HG02571 (cell line): ENCODE measurements at regions not wholly inside any gene's neighbourhood (a gene's known extent, or its start where the extent isn't known, plus 50 kb on each side); places are given as distances from the start of the nearest gene placed in this dataset.

Experiments
- ATAC-seq: cut with Tn5 transposase; IDR thresholded peaks from one replicate; pipeline ENCODE4 v1.9.1; 2021; ENCODE audit warnings: mild to moderate bottlenecking, moderate library complexity; ENCODE audit not compliant: unreplicated experiment

DNA sequence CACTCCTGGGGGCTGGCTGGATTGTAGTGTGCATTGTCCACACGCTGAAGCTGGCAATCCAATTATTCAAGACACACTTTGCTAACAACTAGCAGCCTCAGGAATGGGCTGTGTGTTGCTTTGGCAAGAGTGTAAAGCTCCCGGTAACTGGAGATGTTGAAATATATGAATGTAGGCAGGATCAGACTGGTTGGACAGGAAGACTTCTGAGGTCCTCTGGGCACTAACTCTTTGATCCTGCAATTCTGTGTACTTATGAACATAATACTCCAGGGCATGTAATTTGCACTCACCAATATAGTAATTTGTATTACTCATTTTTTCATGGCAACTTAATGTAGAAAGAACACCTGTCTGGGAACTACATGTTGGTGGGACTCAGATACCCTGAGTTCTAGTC lies 106.7 kb upstream of the SLC28A3 start:
- no peak for ATAC-seq

DNA sequence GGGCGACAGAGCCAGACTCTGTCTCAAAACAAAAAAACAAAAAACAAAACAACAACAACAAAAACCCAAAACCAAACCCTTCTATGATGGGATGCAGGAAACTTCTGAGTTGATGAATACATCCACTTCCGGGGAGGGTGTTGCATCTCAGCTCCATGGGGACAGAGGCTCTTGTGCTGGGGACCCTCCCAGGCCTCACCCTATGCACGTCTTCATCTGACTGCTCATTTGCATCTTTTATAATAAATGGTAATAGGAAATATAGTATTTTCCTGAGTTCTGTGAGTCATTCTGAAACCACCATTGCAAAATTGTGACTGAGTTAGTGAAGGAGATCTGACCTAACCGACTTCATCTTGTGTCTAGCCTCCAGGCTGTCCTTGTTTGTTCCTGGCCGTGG lies 109.5 kb upstream of the SLC28A3 start:
- no peak for ATAC-seq

DNA sequence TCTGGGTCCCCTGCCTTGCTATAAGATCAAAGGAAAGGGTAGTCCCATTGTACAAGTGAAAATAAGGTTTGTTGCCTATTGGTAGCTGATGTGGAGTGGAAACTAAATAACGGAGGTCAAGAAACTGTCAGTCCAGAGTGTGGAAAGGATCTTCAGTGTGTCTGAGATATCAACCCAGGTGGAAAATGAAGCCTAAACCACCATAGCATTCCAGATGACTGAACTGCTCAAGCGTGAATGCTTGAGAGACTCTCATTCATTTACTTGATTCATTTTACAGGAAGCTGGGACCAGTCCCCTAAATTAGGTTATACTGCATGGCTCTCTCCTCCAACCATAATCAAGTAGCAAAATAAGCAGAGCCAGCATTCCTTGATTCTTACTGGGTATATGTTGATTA lies 116.0 kb upstream of the SLC28A3 start:
- no peak for ATAC-seq

DNA sequence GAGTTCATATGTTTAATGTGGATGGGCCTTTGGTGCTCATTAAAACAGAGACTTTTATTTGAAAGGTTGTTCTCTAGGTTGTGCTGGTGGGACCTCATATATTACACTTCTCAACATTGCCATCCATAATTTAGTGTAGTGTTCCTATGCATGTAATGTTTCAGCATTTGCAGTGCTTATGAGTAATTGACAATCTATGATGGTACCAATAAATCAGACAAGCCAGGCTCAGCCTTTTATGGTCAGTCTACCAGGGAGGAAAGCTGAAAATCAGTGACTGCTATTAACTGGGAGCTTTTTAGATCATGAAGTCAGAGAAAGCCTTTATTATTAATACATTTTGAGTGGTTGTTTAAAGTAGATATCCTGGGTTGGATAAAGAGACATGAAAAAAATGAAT lies 120.1 kb upstream of the SLC28A3 start:
- no peak for ATAC-seq

DNA sequence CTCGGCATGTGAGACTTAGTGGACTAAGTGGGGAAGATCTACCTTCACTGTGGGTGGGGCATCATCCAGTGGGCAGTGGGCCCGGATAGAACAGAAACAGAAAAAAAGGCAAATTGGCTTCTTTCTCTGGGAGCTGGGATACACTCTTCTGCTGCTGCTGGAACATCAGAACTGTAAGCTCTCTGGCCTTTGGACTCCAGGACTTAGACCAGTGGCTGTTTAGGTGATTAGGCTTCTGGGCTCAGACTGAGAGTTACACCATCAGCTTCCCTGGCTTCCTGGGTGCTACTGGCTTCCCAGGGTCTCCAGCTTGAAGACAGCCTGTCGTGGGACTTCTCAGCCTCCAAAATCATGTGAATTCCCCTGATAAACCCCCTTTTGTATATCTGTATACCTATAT lies 122.7 kb upstream of the SLC28A3 start:
- ATAC-seq: no peak

DNA sequence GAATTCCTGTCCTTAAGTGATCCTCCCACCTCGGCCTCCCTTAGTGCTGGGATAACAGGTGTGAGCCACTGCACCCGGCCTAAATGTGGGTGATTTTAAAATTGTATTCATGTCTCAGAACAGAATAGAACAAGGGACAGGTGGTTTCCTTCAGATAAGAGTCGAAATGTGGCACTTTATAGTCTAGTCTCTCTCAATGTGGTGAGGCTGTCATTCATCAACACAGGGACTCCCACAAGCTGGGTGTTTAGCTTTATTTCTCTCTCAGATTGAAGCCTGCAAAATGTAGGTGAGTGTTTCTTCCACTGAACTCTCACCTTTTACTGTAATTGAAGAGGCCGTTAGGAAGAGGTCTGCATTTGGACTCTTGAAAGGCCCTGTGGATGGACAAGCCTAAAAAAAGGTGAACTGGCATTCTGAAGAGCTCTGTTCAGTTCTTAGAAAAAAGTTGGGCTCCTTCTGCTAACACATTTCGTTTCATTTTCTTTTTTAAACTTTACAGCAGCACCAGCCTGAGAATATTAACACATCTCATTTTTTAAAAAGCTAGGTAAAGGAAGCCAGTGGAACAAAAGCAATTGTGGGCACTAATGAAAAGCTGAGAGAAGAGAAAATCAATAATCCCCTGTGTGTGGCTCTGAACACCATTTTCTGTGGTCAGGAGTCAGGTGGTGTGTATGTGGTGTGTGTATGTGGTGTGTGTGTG lies 126.2 kb upstream of the SLC28A3 start:
- no peak for ATAC-seq

DNA sequence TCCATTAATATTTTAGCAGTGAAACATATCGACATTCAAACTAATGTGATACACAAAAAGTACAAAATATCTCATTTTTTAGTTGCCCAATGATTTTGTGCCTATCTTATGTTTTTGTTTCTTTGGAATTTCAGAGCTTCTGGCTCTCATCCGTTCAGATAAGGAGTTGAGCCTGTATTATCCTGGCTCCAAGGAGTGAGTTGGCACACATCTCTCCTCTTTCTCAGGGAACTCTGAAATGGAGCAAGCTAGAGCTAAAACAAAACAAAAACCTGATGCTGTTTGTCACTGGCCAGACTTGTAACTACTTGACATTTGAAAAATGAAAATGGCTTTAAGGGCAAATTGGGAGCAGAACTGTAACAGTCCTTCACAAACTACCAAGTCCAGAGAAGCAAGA lies 131.3 kb upstream of the SLC28A3 start:
- no peak for ATAC-seq

DNA sequence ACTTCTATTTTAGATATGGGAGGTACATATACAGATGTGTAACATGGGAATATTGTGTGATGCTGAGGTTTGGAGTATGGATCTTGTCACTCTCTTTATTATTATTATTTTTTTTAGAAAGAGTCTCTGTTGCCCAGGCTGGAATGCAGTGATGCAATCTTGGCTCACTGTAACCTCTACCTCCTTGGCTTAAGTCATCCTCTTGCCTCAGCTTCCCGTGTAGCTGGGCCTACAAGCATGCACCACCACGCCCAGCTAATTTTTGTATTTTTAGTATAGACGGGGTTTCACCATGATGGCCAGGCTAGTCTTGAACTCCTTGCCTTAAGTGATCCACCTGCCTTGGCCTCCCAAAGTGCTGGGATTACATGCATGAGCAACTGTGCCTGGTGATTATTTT lies 138.4 kb upstream of the SLC28A3 start:
- ATAC-seq: no peak

DNA sequence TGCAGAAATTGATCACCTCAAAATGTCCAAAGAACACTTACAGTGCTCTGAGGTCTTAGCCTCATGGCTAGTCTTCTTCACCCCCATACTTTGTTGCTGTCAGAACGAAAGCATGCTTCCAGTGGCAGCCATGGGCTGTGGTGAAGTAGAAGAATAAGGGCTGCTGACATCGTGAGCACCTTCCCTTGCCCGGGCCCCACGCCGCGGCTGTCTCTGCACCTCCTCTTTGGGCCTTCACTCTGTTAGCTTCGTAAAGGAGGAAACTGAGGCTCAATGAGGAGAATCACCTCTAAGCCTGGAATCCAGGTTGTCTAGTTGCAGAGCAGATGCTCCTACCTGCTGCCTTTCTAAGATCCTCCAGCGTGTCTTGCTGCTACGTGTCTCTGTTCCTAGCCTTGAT lies 139.5 kb upstream of the SLC28A3 start:
- ATAC-seq: no peak

DNA sequence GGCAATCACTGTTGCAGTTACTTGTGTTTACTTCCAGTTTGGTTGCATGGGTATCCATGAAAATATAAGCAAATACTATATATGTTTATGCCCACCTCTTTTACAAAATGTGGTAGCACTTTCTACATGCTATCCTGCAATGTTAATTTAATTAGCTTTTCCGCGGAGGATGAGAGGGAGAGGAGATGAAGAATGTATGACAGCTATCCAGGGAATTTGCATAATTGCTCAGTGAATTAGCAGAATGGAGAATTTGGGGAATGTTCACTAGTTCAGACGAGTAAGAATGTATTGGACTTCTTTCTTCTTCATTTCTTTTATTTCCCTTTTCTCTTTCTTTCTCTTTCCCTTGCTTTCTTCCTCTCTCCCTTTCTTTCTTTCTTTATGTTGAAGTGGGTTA lies 140.7 kb upstream of the SLC28A3 start:
- ATAC-seq: no peak

DNA sequence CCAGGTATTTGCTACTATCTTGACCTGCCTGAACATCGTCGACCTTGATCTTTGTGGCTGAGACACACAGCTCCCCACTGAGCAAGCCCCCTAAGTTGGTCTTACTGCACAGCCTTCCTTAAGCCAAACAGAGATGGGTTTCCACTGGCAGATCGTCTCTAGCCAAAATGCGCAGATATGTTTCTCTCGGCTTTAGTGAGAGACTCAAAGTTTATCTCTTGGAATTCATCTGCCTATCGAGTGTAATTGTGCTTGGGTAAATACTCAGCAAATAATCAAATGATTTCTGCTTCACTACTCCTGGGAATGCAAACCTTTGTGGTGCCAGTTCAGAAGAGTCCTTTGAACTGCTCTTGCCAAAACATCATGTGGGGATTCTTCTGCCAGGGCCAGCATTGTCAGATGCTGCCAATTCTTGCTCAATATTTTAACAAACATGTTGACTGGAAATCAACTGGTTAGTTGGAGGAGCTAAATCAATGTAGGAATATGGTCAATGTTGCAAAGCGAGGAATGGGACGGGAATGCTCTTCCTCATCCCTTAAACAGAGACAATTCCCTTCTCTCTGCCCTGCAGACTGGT lies 141.2 kb upstream of the SLC28A3 start:
- ATAC-seq: no peak

DNA sequence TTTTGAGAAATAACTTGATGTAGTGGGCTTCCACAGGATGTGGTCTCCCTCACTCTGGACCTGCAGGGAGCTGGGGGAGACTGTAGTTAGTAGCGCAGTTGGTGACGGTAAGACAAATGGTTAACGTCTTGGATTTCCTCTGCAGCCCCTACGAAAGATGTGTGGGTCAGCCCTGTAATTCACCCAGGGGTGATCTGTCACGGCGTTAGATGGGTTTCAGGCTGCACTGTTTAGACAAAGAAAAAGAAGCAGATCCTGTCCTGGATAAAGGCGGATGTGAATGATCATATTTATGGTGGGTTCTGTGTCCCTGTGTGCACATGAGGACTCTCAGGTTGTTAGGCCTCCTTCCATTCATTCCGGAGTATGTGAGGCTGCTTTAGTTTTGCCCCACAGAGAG lies 142.0 kb upstream of the SLC28A3 start:
- no peak for ATAC-seq

DNA sequence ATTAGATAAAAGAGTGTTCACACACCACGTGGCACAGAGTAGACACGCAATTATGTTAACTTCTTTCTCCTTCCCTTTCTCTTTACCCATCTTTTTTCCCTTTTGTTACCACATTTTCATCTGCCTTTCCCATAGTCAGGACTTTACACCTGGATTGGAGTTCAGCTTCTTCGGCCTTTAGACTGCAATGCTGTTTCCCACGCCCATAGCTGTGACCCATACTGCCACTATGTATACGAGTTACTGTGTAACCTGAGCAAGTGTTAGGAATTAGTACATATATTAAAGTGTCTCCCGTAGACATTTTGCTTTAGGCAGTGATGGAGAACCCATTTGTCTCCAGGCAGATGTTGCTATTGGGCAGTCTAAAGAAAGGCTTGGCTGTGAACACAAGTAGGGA lies 143.6 kb upstream of the SLC28A3 start:
- no peak for ATAC-seq

DNA sequence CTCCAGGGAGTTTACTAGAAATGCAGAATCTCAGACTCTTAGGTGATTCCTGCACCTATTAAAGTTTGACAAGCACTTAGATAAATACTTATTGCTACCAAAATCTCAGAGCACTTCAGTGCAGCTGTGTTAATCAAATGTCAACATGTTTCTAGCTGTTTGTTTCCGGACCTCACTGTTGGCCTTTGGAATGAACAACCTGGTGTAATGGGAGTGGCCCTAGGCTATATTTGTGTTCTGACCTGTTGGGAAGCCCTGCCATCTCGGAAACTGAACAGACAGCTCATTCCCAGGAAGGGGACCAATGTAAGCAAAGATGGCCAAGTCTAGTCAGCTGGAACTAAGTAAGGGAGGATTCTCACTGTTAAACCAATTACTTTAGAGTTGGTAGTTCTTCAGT lies 145.0 kb upstream of the SLC28A3 start:
- no peak for ATAC-seq

DNA sequence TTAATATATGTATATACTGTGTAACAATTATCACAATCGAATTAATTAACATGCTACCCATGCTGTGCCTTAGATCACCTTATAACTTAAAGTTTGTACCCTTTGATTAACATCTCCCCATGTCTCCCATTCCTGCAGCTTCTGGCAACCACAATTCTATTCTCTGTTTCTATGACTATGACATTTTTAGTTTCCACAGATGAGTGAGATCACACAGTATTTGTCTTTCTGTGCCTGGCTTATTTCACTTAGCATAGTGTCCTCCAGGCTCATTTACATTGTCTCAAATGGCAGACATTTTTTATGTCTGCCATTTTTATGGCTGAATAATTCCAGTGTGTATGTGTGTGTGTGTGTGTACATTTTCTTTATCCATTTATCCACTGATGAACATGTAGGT lies 146.1 kb upstream of the SLC28A3 start:
- ATAC-seq: no peak

DNA sequence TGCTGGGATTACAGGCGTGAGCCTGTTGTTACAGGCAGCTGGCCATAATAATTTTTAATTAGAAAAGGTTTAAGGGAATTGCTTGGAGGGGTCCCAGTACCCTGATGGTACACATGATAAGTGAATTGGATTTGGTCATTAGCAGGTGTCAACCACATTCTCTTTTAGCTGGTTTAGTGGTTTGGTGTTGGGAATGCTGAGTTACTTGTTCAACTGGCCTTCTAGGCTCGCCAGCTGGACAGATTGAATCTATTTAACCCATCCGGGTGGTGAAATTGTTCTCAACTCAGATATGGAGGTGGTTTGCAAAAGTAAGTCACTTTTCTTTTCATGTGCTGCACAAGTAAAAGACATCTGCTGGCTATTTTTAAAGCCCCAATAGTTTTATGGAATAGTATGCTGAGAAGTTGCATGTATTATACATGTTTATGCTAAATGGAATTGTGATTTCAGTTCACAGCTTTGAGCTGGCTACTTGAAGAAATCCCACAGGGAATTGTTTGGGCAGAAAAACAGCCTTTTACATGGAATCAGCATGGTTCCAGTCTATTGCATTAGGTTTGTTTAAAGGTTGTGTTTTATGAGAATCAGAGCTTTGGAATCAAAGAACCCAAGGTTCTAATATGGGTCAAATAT lies 149.8 kb upstream of the SLC28A3 start:
- ATAC-seq: no peak

DNA sequence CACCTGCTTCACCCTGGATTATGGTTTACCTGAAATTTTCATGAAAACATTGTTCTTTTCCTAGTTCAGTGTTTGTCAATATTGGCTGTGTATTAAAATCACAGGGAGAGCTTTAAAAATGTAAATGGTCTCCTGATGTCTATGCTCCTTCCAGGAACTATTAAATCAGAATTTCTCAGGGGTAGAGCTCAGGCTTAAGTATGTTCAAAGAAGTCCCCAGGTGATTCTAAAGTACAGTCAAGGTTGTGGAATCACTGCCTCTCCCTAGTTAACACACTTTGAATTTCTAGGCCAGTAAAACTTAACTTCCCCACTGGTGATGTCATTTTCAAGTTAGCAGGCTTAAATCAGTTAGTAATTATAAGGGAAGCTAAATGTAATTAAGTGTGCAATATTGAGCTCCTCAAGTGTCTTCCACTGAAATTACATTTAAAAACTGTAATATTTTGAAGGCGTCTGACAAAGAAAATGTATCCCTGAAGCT lies 150.3 kb upstream of the SLC28A3 start:
- ATAC-seq: no peak

DNA sequence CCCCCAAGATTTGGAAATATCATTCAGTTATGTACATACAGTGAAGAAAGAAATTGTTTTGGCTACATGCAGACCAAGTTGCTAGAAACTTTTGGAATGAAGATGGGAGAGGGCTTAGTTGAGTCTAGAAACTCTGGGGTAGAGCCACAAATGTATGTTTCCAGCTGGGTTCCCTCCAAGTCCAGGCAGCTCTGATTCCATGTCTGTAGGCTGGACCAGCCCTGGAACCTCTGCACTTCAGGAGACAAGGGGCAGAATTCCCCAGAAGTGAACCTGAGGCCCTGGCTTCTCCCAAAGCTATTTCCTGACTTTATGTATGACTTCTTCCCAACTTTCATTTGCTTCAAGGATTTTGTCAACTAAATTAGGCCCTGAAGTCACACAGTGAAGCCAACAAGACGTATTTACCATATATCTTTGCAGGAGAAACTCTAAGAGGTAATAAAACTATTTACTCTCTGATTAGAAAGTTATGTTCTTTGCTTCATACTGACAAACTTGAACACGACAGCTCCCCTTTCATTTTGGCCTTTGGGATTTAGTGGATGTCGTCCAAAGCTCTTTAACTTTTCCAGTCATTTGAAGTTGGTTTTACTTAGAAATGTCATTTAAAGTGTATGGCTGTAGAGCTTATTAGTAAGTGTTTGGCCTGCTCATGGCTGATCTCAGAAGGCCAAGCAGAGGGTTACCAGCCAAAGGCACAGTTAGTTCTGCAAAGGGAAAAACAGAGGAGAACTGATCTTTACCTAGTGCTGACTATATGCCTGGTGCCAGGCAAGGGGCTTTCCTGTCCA lies 152.0 kb upstream of the SLC28A3 start:
- no peak for ATAC-seq

DNA sequence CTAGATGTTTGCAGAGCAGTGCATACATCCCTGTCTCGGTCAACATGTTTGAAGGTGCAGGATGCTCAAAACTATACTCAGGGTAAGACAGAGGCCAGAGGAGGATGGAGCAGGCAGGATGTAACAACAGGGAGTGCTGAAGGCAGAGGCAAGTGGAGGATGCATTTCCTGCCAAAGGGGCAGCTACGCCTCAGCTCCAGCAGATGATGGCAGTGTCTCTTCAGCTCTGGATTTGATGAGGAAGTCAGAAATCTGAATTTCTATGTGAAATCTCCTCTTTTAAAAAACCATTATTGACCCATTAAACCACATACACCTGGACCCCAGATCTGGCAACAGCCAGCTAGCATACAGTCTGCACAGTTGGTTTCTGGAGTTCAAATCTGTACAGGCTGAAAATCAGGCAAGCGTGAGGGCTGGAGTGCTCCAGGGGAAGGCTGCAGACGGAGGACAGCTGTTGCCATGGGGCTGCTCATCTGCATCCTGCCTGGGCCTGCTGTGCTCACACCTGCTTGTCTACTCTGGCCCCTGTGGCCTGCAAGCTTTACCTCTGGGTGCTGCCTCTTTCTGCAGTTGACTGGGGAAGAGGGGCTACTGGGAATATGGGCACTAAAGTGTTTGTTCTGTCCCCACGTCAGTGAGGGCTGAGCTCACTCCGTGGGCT lies 152.9 kb upstream of the SLC28A3 start:
- ATAC-seq: no peak

DNA sequence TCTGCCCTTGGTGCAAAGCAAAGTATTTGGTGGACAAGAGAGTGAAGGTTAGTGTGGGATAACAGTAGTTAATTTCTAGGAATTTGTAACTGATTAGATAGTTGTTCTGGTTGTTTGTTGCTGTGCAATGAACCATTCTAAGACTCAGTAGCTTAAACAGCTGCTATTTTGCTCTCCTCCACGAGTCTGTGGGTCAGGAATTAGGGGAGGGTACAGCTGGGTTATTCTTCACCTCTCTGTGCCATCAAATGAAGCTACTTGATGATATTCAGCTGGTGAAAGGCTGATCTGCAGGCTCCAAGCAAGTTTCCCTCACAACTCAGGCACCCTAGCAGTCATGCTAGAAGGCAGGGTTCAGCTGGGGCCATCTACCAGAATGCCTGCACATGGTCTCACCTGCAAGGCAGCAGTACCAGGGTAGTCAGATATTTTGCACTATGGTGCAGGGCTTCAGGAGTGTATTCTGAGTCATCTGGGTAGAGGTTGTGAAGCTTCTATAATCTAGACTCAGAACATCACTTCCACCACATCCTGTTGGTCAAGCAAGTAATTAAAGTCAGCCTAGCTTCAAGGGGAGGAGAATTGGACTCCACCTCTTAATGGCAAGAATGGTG lies 159.5 kb upstream of the SLC28A3 start:
- ATAC-seq: no peak

DNA sequence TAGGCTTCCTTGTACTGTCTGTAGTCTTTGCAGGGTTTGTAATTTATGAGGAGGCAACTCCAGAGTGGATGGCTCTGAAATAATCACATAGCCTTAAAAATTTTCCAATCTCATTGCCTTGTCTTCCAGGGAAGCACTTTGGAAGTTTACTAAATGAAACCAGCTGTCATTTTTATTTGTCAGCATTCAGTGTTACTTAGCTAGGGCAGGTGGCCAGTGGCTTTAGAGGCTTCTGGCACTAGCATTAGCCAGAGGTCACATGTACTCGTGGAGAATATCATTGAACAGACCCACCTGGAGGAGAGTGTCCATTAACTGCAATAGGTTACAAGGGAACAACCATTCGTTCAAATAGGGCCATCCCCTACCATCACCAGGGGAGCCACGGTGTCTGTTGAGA lies 160.3 kb upstream of the SLC28A3 start:
- no peak for ATAC-seq
